ENCODE measurements at regions not wholly inside any gene's neighbourhood (a gene's known extent, or its start where the extent isn't known, plus 50 kb on each side); places are given as distances from the start of the nearest gene placed in this dataset.

DNA sequence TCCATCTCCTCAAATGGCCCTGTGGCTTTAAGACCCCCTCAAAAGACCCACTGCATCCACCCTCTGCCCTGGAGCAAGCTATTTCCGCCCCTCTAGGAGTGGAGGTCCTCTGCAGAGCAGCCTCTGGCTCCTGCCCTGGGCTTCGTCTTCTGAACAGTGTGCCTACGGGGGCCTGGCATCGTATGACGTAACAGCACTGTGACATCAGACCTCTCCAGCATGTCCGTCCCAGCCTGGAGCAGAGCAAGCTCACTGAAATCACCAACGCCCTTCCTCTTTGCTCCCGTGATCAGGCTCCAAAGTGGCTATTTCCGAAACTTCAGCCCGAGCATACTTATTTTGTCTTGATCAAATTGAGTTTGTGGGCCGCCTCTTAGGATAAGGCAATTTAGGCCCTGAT is 69.1 kb upstream of the PTCH1 start:
- Mint-ChIP-seq H3K27me3 (peaks cover 11% of the 10 kb centered on the region), H3K27ac (no peak overlapping the region), H3K4me1 (ENCODE audit: low read depth) (peaks cover 10% of the 10 kb centered on the region), H3K4me3 (ENCODE audit: low read depth) (no peak overlapping the region), H3K36me3 (ENCODE audit: insufficient read depth) (no peaks in the 10 kb centered on the region), H3K9me3 (ENCODE audit: low read depth) (no peaks in the 10 kb centered on the region)
- no peak for DNase-seq (ENCODE audit: low spot score, unreplicated experiment)
- TF ChIP-seq CTCF (IDR thresholded peaks at IDR 0.05; ENCODE audit: unreplicated experiment): no peak

DNA sequence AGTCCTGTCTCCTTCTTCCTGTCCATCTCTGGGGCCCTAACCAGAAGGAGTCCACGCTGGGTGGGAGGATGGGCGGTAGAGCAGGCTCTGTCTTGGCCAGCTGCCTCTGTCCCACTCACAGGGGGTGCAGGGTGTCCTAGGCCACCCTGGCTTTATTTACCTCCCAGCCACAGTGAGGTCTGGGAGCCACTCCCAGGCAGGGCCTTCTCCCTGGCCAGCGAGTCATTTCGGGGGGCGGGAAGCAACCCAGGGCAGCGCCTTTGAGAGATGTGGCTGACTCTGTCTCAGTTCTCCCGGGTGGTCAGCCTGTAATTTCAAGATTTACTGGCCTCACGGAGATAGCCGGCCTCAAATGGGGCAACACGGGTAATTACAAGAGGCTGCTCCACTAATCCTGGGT is 67.4 kb upstream of the PTCH1 start:
- no peak overlapping the region for H3K27ac Mint-ChIP-seq
- H3K36me3 Mint-ChIP-seq (ENCODE audit: insufficient read depth): no peaks in the 10 kb centered on the region
- no peak for DNase-seq (ENCODE audit: low spot score, unreplicated experiment)
- no peak for TF ChIP-seq CTCF (IDR thresholded peaks at IDR 0.05; ENCODE audit: unreplicated experiment)
- no peak overlapping the region for H3K4me3 Mint-ChIP-seq (ENCODE audit: low read depth)
- peaks cover 11% of the 10 kb centered on the region for H3K4me1 Mint-ChIP-seq (ENCODE audit: low read depth)
- H3K27me3 Mint-ChIP-seq: peaks cover 2% of the 10 kb centered on the region
- no peaks in the 10 kb centered on the region for H3K9me3 Mint-ChIP-seq (ENCODE audit: low read depth)

DNA sequence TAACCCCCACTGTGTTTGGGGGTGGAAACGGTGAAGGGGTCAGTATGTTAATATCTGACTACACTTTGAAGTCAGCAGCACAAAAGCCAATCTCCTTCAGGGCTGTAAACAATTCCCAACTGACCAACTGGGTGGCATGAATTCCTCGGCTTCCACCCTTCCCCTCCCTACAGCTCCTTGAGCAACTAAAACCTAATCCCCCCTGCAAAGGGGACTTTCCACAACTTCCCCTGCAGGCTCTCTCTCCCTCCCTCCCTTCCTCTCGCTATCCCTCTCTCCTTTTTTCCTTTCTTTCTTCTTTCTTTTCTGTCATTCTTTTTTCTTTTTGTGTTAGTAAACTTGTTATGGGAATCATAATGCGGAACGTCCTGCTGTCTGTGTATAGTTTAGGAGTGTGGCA is 65.1 kb upstream of the PTCH1 start:
- no peak overlapping the region for H3K27ac Mint-ChIP-seq
- peaks cover 11% of the 10 kb centered on the region for H3K4me1 Mint-ChIP-seq (ENCODE audit: low read depth)
- peaks cover 2% of the 10 kb centered on the region for H3K27me3 Mint-ChIP-seq
- no peak for DNase-seq (ENCODE audit: low spot score, unreplicated experiment)
- H3K4me3 Mint-ChIP-seq (ENCODE audit: low read depth): no peak overlapping the region
- TF ChIP-seq CTCF (IDR thresholded peaks at IDR 0.05; ENCODE audit: unreplicated experiment): no peak
- no peaks in the 10 kb centered on the region for H3K9me3 Mint-ChIP-seq (ENCODE audit: low read depth)
- no peaks in the 10 kb centered on the region for H3K36me3 Mint-ChIP-seq (ENCODE audit: insufficient read depth)

GRCh38 chr9:95580812-95581761 is 64.3 kb upstream of the PTCH1 start:
- no peak for DNase-seq (ENCODE audit: low spot score, unreplicated experiment)
- peaks cover 11% of the 10 kb centered on the region for H3K4me1 Mint-ChIP-seq (ENCODE audit: low read depth)
- no peak overlapping the region for H3K27ac Mint-ChIP-seq
- TF ChIP-seq CTCF (IDR thresholded peaks at IDR 0.05; ENCODE audit: unreplicated experiment): no peak
- H3K27me3 Mint-ChIP-seq: peaks cover 4% of the 10 kb centered on the region
- no peaks in the 10 kb centered on the region for H3K9me3 Mint-ChIP-seq (ENCODE audit: low read depth)
- no peak overlapping the region for H3K4me3 Mint-ChIP-seq (ENCODE audit: low read depth)
- no peaks in the 10 kb centered on the region for H3K36me3 Mint-ChIP-seq (ENCODE audit: insufficient read depth)

- TF ChIP-seq CTCF (IDR thresholded peaks at IDR 0.05; ENCODE audit: unreplicated experiment): no peak
- Mint-ChIP-seq H3K27ac (no peak overlapping the region), H3K27me3 (peaks cover 33% of the 10 kb centered on the region), H3K36me3 (ENCODE audit: insufficient read depth) (no peaks in the 10 kb centered on the region), H3K4me3 (ENCODE audit: low read depth) (no peak overlapping the region), H3K9me3 (ENCODE audit: low read depth) (no peaks in the 10 kb centered on the region), H3K4me1 (ENCODE audit: low read depth) (no peaks in the 10 kb centered on the region)
- DNase-seq (ENCODE audit: low spot score, unreplicated experiment): no peak
Observed at GRCh38 chr9:95574866-95575553, 58.2 kb upstream of the PTCH1 start.
